A673 (cell line): ENCODE measurements at regions not wholly inside any gene's neighbourhood (a gene's known extent, or its start where the extent isn't known, plus 50 kb on each side); places are given as distances from the start of the nearest gene placed in this dataset.

ENCODE experiments used
- CTCF ChIP-seq: fragments of 300-800, 200-600 bp; sonication (generic); conservative IDR thresholded peaks from 2 replicates; pipeline ENCODE4 v1.5.1; 2017; ENCODE audit warnings: low read depth, mild to moderate bottlenecking, antibody characterized with exemption, low read length, moderate library complexity, mixed read lengths
- EZH2 ChIP-seq: fragments of 200-600 bp; sonication (generic); IDR thresholded peaks from 2 replicates; pipeline ENCODE4 v1.6.1; 2017; ENCODE audit warnings: borderline replicate concordance, low read depth, mild to moderate bottlenecking, mixed read lengths, antibody characterized with exemption, low read length; ENCODE audit not compliant: poor library complexity, severe bottlenecking

- no peak for TF ChIP-seq CTCF
- TF ChIP-seq EZH2, result no peak
Observed at GRCh38 chr19:31957711-31958110, 387.7 kb upstream of the ZNF507 start.
